ENCODE measurements at regions not wholly inside any gene's neighbourhood (a gene's known extent, or its start where the extent isn't known, plus 50 kb on each side); places are given as distances from the start of the nearest gene placed in this dataset.

DNA sequence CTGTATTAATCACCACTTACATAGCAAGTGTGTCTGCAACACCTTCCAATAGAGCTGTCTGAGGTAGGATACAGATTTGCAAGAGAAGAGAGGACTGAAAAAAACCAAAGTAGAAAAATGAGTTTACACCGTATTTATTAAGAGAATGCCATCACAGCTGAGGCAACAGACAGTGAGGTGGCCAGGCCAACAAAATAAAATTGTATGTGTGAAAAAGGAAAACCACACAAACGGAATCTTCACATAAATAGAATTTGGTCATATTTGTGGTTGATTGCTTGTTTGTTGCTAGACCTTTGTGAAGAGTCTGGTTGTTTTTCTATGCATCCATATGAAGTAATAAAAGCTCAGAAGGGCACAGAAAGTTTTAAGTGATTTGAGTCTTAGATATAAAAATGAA lies 157.8 kb upstream of the TSHZ2 start:
- no peak overlapping the region for H3K4me2 ChIP-seq (ENCODE audit: low read length)
- intact Hi-C loops (cut with micrococcal nuclease), result no loop called here
- TF ChIP-seq, protein P1, sequence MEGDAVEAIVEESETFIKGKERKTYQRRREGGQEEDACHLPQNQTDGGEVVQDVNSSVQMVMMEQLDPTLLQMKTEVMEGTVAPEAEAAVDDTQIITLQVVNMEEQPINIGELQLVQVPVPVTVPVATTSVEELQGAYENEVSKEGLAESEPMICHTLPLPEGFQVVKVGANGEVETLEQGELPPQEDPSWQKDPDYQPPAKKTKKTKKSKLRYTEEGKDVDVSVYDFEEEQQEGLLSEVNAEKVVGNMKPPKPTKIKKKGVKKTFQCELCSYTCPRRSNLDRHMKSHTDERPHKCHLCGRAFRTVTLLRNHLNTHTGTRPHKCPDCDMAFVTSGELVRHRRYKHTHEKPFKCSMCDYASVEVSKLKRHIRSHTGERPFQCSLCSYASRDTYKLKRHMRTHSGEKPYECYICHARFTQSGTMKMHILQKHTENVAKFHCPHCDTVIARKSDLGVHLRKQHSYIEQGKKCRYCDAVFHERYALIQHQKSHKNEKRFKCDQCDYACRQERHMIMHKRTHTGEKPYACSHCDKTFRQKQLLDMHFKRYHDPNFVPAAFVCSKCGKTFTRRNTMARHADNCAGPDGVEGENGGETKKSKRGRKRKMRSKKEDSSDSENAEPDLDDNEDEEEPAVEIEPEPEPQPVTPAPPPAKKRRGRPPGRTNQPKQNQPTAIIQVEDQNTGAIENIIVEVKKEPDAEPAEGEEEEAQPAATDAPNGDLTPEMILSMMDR (IDR thresholded peaks at IDR 0.05 in 2 of 3, conservative IDR thresholded peaks at IDR 0.05 in 1 of 3; ENCODE audit: borderline replicate concordance in 1 of 3, insufficient read depth in 1 of 3, low read depth in 2 of 3, low read length in 2 of 3), result no peak
- TF ChIP-seq POLR2AphosphoS5 (IDR thresholded peaks at IDR 0.05; ENCODE audit: low read depth, low read length) (no peak), RAD21 (IDR thresholded peaks at IDR 0.05; ENCODE audit: low read depth) (no peak), CEBPB (IDR thresholded peaks at IDR 0.05; ENCODE audit: low read depth) (no peak), EGR1 (IDR thresholded peaks at IDR 0.05; ENCODE audit: low read depth) (no peak), SIN3A (IDR thresholded peaks at IDR 0.05; ENCODE audit: low read depth) (no peak), TCF7L2 (IDR thresholded peaks at IDR 0.05; ENCODE audit: borderline replicate concordance, extremely low read depth, insufficient read depth, insufficient read length) (no peak), YY1 (IDR thresholded peaks at IDR 0.05; ENCODE audit: extremely low read depth, insufficient replicate concordance, low read depth, low read length) (no peak), EZH2 (IDR thresholded peaks at IDR 0.05) (no peak), EZH2phosphoT487 (IDR thresholded peaks at IDR 0.05; ENCODE audit: borderline replicate concordance) (no peak), SP1 (IDR thresholded peaks at IDR 0.05; ENCODE audit: low read depth) (no peak), POLR2A (IDR thresholded peaks at IDR 0.05; ENCODE audit: borderline replicate concordance, extremely low read depth, insufficient read depth, insufficient read length) (no peak), JUND (IDR thresholded peaks at IDR 0.05) (no peak)
- TF ChIP-seq, protein P2, sequence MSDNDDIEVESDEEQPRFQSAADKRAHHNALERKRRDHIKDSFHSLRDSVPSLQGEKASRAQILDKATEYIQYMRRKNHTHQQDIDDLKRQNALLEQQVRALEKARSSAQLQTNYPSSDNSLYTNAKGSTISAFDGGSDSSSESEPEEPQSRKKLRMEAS (IDR thresholded peaks at IDR 0.05), result no peak
- TF ChIP-seq, protein P3, sequence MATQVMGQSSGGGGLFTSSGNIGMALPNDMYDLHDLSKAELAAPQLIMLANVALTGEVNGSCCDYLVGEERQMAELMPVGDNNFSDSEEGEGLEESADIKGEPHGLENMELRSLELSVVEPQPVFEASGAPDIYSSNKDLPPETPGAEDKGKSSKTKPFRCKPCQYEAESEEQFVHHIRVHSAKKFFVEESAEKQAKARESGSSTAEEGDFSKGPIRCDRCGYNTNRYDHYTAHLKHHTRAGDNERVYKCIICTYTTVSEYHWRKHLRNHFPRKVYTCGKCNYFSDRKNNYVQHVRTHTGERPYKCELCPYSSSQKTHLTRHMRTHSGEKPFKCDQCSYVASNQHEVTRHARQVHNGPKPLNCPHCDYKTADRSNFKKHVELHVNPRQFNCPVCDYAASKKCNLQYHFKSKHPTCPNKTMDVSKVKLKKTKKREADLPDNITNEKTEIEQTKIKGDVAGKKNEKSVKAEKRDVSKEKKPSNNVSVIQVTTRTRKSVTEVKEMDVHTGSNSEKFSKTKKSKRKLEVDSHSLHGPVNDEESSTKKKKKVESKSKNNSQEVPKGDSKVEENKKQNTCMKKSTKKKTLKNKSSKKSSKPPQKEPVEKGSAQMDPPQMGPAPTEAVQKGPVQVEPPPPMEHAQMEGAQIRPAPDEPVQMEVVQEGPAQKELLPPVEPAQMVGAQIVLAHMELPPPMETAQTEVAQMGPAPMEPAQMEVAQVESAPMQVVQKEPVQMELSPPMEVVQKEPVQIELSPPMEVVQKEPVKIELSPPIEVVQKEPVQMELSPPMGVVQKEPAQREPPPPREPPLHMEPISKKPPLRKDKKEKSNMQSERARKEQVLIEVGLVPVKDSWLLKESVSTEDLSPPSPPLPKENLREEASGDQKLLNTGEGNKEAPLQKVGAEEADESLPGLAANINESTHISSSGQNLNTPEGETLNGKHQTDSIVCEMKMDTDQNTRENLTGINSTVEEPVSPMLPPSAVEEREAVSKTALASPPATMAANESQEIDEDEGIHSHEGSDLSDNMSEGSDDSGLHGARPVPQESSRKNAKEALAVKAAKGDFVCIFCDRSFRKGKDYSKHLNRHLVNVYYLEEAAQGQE (IDR thresholded peaks at IDR 0.05; ENCODE audit: low read depth), result no peak
- TF ChIP-seq, protein P4, sequence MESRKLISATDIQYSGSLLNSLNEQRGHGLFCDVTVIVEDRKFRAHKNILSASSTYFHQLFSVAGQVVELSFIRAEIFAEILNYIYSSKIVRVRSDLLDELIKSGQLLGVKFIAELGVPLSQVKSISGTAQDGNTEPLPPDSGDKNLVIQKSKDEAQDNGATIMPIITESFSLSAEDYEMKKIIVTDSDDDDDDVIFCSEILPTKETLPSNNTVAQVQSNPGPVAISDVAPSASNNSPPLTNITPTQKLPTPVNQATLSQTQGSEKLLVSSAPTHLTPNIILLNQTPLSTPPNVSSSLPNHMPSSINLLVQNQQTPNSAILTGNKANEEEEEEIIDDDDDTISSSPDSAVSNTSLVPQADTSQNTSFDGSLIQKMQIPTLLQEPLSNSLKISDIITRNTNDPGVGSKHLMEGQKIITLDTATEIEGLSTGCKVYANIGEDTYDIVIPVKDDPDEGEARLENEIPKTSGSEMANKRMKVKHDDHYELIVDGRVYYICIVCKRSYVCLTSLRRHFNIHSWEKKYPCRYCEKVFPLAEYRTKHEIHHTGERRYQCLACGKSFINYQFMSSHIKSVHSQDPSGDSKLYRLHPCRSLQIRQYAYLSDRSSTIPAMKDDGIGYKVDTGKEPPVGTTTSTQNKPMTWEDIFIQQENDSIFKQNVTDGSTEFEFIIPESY (IDR thresholded peaks at IDR 0.05; ENCODE audit: extremely low read depth, insufficient replicate concordance, low read length), result no peak

More for the DNA sequence above, 157.8 kb upstream of the TSHZ2 start:
- H3K79me2 ChIP-seq (ENCODE audit: insufficient read depth, low read length), result no peaks in the 10 kb centered on the region
- H3K36me3 ChIP-seq (ENCODE audit: control insufficient read depth in 1 of 2, insufficient read depth in 2 of 2, low read length in 2 of 2), result no peaks in the 10 kb centered on the region; a peak in 1 of 4 replicates
- no peak for ATAC-seq
- BruUV-seq (replicated peaks), result no TSS peak
- no peaks in the 10 kb centered on the region for H3K27me3 ChIP-seq (ENCODE audit: insufficient read depth, low read length)
- RAD21 ChIA-PET (ENCODE audit: low non-redundant PET in 1 of 2, low total read pairs in 2 of 2, uncharacterized antibody in 2 of 2, unreplicated experiment in 2 of 2), result no interaction called here
- H3K27ac ChIP-seq (ENCODE audit: low read depth, low read length), result no peak overlapping the region
- H3K4me3 ChIP-seq (replicated peaks in 1 of 2; ENCODE audit: low read depth in 1 of 2, low read length in 2 of 2), result no peak overlapping the region
- POLR2A ChIA-PET, result no interaction called here
- H2AFZ ChIP-seq (ENCODE audit: low read depth, low read length, poor library complexity, severe bottlenecking), result no peak overlapping the region
- CTCF ChIA-PET, result no interaction called here
- no peaks in the 10 kb centered on the region for H3K9me2 ChIP-seq (ENCODE audit: insufficient read depth)
- peaks cover 4 to 17% of the 10 kb centered on the region in 2 experiments; a peak in 2 of 4 replicates for H3K9me3 ChIP-seq (ENCODE audit: control insufficient read depth in 1 of 2, insufficient read depth in 1 of 2, low read depth in 1 of 2, low read length in 2 of 2)
- DNase-seq (ENCODE audit: low read depth, low spot score), result no peak
- H4K20me1 ChIP-seq (ENCODE audit: insufficient read depth), result no peaks in the 10 kb centered on the region
- H3K4me1 ChIP-seq (ENCODE audit: control insufficient read depth in 1 of 2, insufficient read depth in 2 of 2, low read length in 2 of 2), result no peaks in the 10 kb centered on the region
- H3K9ac ChIP-seq (ENCODE audit: low read length), result no peak overlapping the region

All from HCT116 (cell line).